ENCODE measurements at regions not wholly inside any gene's neighbourhood (a gene's known extent, or its start where the extent isn't known, plus 50 kb on each side); places are given as distances from the start of the nearest gene placed in this dataset.

GRCh38 chr3:171954690-171955383 is 84.5 kb upstream of the FNDC3B start:
- TF ChIP-seq POLR2AphosphoS5 (IDR thresholded peaks at IDR 0.05; ENCODE audit: low read depth, low read length) (no peak), SIN3A (IDR thresholded peaks at IDR 0.05; ENCODE audit: borderline replicate concordance, insufficient read depth, low read length) (no peak)

Measured in PFSK-1 (cell line).